ENCODE measurements at regions not wholly inside any gene's neighbourhood (a gene's known extent, or its start where the extent isn't known, plus 50 kb on each side); places are given as distances from the start of the nearest gene placed in this dataset.

GRCh38 chr2:102083393-102083703, 59.2 kb upstream of the IL1R1 start:
- no peak for TF ChIP-seq CTCF (IDR thresholded peaks at IDR 0.05; ENCODE audit: low read depth, low read length)
- H3K27ac ChIP-seq: no peak overlapping the region
- DNase-seq (ENCODE audit: low read depth in 1 of 2, low spot score in 1 of 2): no peak
- no peaks in the 10 kb centered on the region for H3K9me3 ChIP-seq (ENCODE audit: low read depth)
- H3K36me3 ChIP-seq: no peaks in the 10 kb centered on the region
- H3K4me3 ChIP-seq: no peak overlapping the region
- no peaks in the 10 kb centered on the region for H3K27me3 ChIP-seq
- no peaks in the 10 kb centered on the region for H3K4me1 ChIP-seq (ENCODE audit: low read depth)

- no peaks in the 10 kb centered on the region for H3K4me1 ChIP-seq (ENCODE audit: low read depth)
- H3K9me3 ChIP-seq (ENCODE audit: low read depth): no peaks in the 10 kb centered on the region
- no peak overlapping the region for H3K27ac ChIP-seq
- TF ChIP-seq CTCF (IDR thresholded peaks at IDR 0.05; ENCODE audit: low read depth, low read length): no peak
- H3K27me3 ChIP-seq: no peaks in the 10 kb centered on the region
- H3K36me3 ChIP-seq: no peaks in the 10 kb centered on the region
- DNase-seq (ENCODE audit: low read depth in 1 of 2, low spot score in 1 of 2): no peak
- H3K4me3 ChIP-seq: no peak overlapping the region
These were observed 57.9 kb upstream of the IL1R1 start for GRCh38 chr2:102084651-102085050.

- Histone ChIP-seq H3K4me3 (no peak overlapping the region), H3K27me3 (no peaks in the 10 kb centered on the region), H3K9me3 (ENCODE audit: low read depth) (no peaks in the 10 kb centered on the region), H3K4me1 (ENCODE audit: low read depth) (no peaks in the 10 kb centered on the region), H3K36me3 (no peaks in the 10 kb centered on the region), H3K27ac (no peak overlapping the region)
- no peak for TF ChIP-seq CTCF (IDR thresholded peaks at IDR 0.05; ENCODE audit: low read depth, low read length)
- DNase-seq (ENCODE audit: low read depth in 1 of 2, low spot score in 1 of 2): no peak
These were observed 57.3 kb upstream of the IL1R1 start for GRCh38 chr2:102085238-102085637.

- Histone ChIP-seq H3K9me3 (ENCODE audit: low read depth) (no peaks in the 10 kb centered on the region), H3K36me3 (no peaks in the 10 kb centered on the region), H3K4me3 (no peak overlapping the region), H3K27me3 (no peaks in the 10 kb centered on the region), H3K27ac (no peak overlapping the region), H3K4me1 (ENCODE audit: low read depth) (no peaks in the 10 kb centered on the region)
- DNase-seq (ENCODE audit: low read depth in 1 of 2, low spot score in 1 of 2): no peak
- TF ChIP-seq CTCF (IDR thresholded peaks at IDR 0.05; ENCODE audit: low read depth, low read length): no peak
These were observed 56.2 kb upstream of the IL1R1 start for GRCh38 chr2:102086150-102086872.

- TF ChIP-seq CTCF (IDR thresholded peaks at IDR 0.05; ENCODE audit: low read depth, low read length): no peak
- Histone ChIP-seq H3K4me1 (ENCODE audit: low read depth) (no peaks in the 10 kb centered on the region), H3K27ac (no peak overlapping the region), H3K4me3 (no peak overlapping the region), H3K9me3 (ENCODE audit: low read depth) (no peaks in the 10 kb centered on the region), H3K27me3 (no peaks in the 10 kb centered on the region), H3K36me3 (no peaks in the 10 kb centered on the region)
- no peak for DNase-seq (ENCODE audit: low read depth in 1 of 2, low spot score in 1 of 2)
These were observed 51.4 kb upstream of the IL1R1 start for GRCh38 chr2:102091121-102091520.

Data from cardiac muscle cell (in vitro differentiated cells and primary cell).